Peyer's patch (tissue), 4 donors: ENCODE measurements at regions not wholly inside any gene's neighbourhood (a gene's known extent, or its start where the extent isn't known, plus 50 kb on each side); places are given as distances from the start of the nearest gene placed in this dataset.

Experiments
- DNase-seq, 3 donors: peaks; one replicate each; pipeline ENCODE4 v3.0.0-alpha.2; 2017 to 2019
- H3K27ac ChIP-seq, 4 donors: fragments of 200-600 bp; sonication (generic); one replicate each; pipeline ENCODE4 v1.5.1; 2016 to 2019
- H3K27me3 ChIP-seq, 2 donors: fragments of 200-600 bp; sonication (generic); one replicate each; pipeline ENCODE4 v1.5.1; 2019
- H3K36me3 ChIP-seq, 3 donors: fragments of 200-600 bp; sonication (generic); one replicate each; pipeline ENCODE4 v1.5.1; 2016 to 2019
- H3K4me1 ChIP-seq, 4 donors: fragments of 200-600 bp; sonication (generic); one replicate each; pipeline ENCODE4 v1.5.1; 2016 to 2019
- H3K4me3 ChIP-seq, 4 donors: fragments of 200-600 bp; sonication (generic); 1 replicate in 3 of 4; 2 replicates in 1 of 4; pipeline ENCODE4 v1.5.1; 2016 to 2019; ENCODE audit warnings: mild to moderate bottlenecking in 1 of 4
- H3K9me3 ChIP-seq, 4 donors: fragments of 200-600 bp; sonication (generic); one replicate each; pipeline ENCODE4 v1.5.1; 2016 to 2019; ENCODE audit warnings: mild to moderate bottlenecking in 1 of 4
- CTCF ChIP-seq, 6 experiments: fragments of 450-650 bp in 4 of 6; fragments of 200-600 bp in 2 of 6; sonication (generic) in 1 of 6; IDR thresholded peaks; one replicate each; pipeline ENCODE4 v1.5.1; 2017 to 2019; ENCODE audit warnings: antibody characterized with exemption in 6 of 6, mild to moderate bottlenecking in 3 of 6, moderate library complexity in 1 of 6
- POLR2A ChIP-seq, 2 donors: fragments of 450-650 bp; IDR thresholded peaks; one replicate each; pipeline ENCODE4 v1.5.1; 2017; ENCODE audit warnings: antibody characterized with exemption in 2 of 2, mild to moderate bottlenecking in 2 of 2, moderate library complexity in 2 of 2

GRCh38 chr6:8361259-8361658 lies 74.1 kb downstream of the SLC35B3 start:
- TF ChIP-seq POLR2A (IDR thresholded peaks at IDR 0.05) (no peak), CTCF (IDR thresholded peaks at IDR 0.05) (no peak)

GRCh38 chr6:8352966-8353340 lies 82.4 kb downstream of the SLC35B3 start:
- H3K27ac ChIP-seq: no peak overlapping the region
- H3K27me3 ChIP-seq: no peaks in the 10 kb centered on the region
- TF ChIP-seq CTCF (IDR thresholded peaks at IDR 0.05) (no peak), POLR2A (IDR thresholded peaks at IDR 0.05) (no peak)

More at GRCh38 chr6:8361259-8361658, 74.1 kb downstream of the SLC35B3 start:
- H3K27ac ChIP-seq: no peak overlapping the region
- H3K4me3 ChIP-seq: no peak overlapping the region
- no peaks in the 10 kb centered on the region for H3K9me3 ChIP-seq
- DNase-seq: no peak
- H3K27me3 ChIP-seq: no peaks in the 10 kb centered on the region
- no peaks in the 10 kb centered on the region for H3K4me1 ChIP-seq
- no peaks in the 10 kb centered on the region for H3K36me3 ChIP-seq

GRCh38 chr6:8352335-8352965 lies 82.9 kb downstream of the SLC35B3 start:
- no peak overlapping the region for H3K4me3 ChIP-seq
- no peak for TF ChIP-seq CTCF (IDR thresholded peaks at IDR 0.05)
- TF ChIP-seq POLR2A (IDR thresholded peaks at IDR 0.05): no peak
- no peaks in the 10 kb centered on the region for H3K9me3 ChIP-seq
- H3K4me1 ChIP-seq: no peaks in the 10 kb centered on the region
- H3K27ac ChIP-seq: no peak overlapping the region
- H3K36me3 ChIP-seq: no peaks in the 10 kb centered on the region
- no peaks in the 10 kb centered on the region for H3K27me3 ChIP-seq
- DNase-seq: no peak

More at GRCh38 chr6:8352966-8353340, 82.4 kb downstream of the SLC35B3 start:
- Histone ChIP-seq H3K4me3 (no peak overlapping the region), H3K36me3 (no peaks in the 10 kb centered on the region), H3K9me3 (no peaks in the 10 kb centered on the region), H3K4me1 (no peaks in the 10 kb centered on the region)
- no peak for DNase-seq

GRCh38 chr6:8343600-8343999 lies 91.7 kb downstream of the SLC35B3 start:
- TF ChIP-seq CTCF (IDR thresholded peaks at IDR 0.05) (no peak), POLR2A (IDR thresholded peaks at IDR 0.05) (no peak)

GRCh38 chr6:8342241-8342819 lies 93.0 kb downstream of the SLC35B3 start:
- no peak for TF ChIP-seq CTCF (IDR thresholded peaks at IDR 0.05)
- no peak for TF ChIP-seq POLR2A (IDR thresholded peaks at IDR 0.05)
- no peaks in the 10 kb centered on the region for H3K27me3 ChIP-seq
- no peaks in the 10 kb centered on the region for H3K36me3 ChIP-seq
- H3K9me3 ChIP-seq: peaks cover 0 to 6% (median 0%) of the 10 kb centered on the region in 4 donors
- H3K27ac ChIP-seq: no peak overlapping the region
- DNase-seq: no peak
- H3K4me1 ChIP-seq: no peaks in the 10 kb centered on the region
- H3K4me3 ChIP-seq: no peak overlapping the region

More at GRCh38 chr6:8343600-8343999, 91.7 kb downstream of the SLC35B3 start:
- H3K4me1 ChIP-seq: no peaks in the 10 kb centered on the region
- H3K36me3 ChIP-seq: no peaks in the 10 kb centered on the region
- no peak overlapping the region for H3K27ac ChIP-seq
- H3K4me3 ChIP-seq: no peak overlapping the region
- DNase-seq: no peak
- H3K27me3 ChIP-seq: no peaks in the 10 kb centered on the region
- H3K9me3 ChIP-seq: peaks cover 0 to 6% (median 0%) of the 10 kb centered on the region in 4 donors
